SK-N-DZ (cell line): ENCODE measurements at regions not wholly inside any gene's neighbourhood (a gene's known extent, or its start where the extent isn't known, plus 50 kb on each side); places are given as distances from the start of the nearest gene placed in this dataset.
"Not testable (repeated sequence)": the region's sequence is repeated elsewhere in the genome, so short reads cannot be mapped to it uniquely, and the experiment has no call there.

Experiments
- DNase-seq: peaks from one replicate; pipeline ENCODE4 v3.0.0-alpha.2; 2015; ENCODE audit warnings: low spot score

DNA sequence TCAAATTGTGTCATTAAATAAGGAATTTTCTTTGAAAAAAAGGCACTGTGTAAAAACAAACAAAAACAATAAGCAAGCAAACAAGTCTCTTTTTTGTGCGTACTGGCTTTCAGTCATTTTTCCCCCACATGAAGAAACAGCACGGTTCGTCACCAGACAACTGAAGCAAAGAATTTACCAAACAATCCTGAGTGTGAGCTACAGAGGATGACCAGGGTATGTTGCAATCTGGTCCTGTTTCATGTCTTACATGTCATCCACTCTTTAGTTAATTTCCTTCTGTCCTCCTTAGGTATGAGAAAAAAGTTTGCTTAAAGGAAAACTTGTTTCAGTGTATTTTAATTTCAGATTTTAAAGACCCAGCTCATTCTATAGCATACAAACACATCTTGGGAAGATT is 1080.7 kb upstream of the NUDT12 start:
- peak; percentile 35 for DNase-seq

DNA sequence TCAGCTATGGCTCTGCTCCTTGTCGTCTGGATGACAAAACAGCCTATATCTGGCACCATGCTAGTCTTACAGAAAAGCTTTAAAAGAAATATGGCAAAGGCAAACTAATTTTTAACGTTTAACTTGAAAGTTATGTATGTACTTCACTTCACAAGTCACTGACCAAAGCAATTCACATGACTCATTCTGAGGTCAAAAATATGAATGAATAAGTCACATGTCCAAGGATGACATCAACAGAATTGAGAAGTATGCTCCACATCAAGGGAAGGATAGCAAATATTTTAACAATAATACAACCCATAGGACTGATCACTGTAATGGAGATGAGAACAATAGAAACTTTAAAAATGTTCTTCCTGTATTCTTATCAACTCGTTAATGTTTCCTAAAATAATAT is 1072.6 kb upstream of the NUDT12 start:
- DNase-seq, result no peak

DNA sequence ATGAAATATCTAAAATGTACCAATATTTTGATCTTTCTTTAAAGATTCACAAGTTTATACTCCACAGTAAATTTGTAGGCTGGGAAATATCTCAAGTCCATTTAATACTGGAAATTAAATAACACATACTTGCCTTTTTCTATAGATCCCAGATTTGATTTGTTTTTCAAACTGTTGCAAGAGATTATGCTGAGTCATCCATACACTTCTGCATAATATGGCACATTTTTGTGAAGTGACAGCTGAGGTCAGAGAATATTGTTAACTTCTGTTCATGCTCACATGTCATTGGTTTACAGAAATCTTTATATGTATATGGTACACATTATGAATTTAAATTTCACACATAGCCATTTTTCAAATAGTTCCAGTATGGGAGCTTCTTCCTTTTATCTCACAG is 1066.3 kb upstream of the NUDT12 start:
- no peak for DNase-seq

DNA sequence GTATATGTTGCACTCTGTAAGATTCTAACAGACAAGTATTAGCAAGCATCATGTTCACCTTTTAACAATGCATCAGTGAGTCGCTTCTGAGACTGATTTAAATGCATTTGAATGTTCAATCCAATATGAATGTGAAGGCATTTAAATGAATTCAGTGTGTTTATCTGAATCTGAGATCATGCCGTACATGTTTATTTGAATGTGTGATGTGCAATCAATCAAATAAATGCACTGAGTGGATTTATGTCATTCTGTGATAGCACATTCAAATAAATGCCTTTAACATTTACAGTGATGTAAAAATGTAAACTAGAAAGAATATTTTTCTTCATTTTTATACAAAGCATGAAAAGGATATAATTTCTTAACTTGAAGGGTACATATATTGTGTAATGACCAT is 1063.5 kb upstream of the NUDT12 start:
- DNase-seq, result no peak

DNA sequence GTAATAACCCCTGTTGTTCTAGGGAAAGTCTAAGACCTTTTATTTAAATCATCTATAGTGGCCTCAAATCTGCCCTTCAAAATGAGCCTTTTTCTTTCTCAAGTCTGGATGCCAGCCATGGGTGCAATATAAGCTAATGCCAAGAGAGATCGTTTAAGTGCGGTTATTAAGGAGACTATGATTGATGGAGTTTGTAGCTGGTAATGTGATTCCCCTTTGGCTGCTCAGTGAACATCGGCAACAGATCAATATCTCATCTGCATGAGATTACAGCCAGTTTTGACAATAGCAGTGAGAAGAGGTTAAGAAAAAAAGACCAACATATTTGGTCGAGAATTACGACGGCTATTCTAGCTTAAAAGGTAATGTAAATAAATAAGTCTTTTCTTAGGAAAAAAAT is 1049.4 kb upstream of the NUDT12 start:
- peak; percentile 46 for DNase-seq

DNA sequence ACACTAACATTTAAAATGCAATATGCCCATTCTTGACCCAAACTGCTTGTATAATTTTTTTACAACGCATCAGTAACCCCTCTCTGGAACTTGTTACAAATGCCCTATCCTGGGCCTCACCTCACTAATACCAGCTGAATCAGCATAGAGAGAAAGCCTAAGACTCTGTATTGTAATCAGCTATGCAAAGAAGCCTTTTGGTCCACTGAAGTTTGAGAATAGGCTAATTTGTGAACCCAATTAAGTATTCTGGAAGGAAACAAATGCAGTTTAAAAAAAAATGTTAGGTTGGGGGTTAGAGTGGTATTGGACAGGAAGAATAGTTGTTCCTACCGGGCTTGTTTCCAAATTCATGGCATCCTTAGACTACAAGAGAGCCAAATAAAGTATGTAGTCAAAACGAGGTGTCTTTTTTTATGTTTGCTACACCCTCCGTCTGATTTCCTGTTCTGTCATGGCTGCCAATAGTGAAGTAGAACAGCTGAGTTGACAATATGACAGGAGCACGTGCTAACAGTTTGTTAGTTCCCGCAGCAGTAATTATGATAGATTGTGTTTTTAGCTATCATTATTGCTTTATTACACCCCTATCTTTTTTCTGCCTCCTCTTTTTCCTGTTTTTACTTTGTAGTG is 1048.7 kb upstream of the NUDT12 start:
- no peak for DNase-seq

DNA sequence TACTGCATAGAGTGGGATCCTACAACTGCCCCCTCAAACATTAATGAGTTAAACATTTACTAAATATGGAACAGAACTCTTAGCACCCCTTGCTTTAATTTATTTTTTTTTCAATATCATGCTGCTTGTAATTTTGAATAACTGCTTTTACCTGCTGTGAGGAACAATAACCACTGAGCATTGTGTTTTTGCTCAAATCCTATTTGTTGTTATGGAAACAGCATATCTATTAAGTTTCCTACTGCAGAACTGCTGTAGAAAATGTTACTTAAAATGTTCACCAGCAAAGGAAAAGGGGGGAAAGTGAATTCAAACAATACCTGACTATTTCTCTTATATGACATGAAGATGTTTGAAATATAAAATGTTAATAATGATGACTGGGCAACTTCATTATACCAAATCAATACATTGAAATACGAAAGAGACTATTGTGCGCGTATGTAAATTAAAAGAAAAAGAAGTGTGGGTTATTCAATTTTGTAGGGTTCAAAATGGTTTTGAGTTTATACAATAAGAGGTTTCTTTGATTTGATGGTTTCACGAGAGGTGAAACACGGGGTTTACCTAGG is 1043.8 kb upstream of the NUDT12 start:
- no peak for DNase-seq

DNA sequence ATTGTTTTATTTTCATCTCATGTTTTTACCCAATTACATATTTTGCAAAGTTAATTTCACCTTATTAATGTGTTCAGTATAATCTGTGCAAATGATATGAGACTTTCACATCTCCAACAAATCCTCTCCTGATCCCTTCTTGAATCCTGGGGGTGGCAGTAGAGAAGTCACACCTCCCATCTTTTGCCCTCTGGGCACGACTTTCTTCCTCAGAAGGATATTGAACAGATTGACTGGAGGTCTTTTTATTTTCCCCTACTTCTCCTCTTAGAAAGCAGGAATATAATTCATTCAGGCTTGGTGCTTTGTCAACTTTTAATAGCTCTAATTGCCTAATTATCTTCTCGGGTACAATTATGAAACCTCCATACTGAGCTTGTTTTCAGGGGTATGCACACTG is 1037.1 kb upstream of the NUDT12 start:
- DNase-seq, result no peak

DNA sequence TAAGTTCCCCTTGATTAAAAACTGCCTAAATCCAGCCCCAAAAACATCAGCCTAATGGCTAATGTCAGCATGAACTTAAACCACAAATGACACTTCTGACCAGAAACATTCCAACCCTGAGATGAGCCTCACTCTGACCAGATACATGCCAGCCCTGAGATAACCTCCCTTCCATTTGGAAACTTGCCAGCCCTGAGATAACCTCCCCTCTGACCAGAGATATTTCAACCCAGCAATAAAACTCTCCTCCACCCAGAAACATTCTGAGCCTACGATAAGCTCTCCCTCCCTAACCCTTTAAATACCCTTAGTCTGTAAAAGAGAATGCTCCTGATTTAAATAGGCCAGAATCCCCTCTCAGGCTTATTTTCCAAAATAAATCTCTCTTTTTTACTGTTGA is 1035.7 kb upstream of the NUDT12 start:
- DNase-seq, result no peak

DNA sequence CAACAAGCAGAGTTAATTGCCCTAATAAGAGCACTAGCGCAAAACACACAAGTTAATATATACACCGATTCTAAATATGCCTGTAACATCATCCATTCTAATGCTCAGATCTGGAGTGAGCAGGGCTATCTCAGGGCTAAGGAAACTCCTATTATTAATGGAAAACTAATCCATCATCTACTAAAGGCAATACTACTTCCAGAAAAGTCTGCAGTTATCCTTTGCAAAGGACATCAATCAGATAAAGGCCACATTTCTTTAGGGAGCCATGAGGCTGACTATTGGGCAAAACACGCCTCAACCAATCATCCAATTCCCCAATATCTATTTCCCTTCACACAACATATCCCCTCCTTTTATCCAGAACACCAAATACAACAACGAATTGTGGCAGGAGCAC is 1032.3 kb upstream of the NUDT12 start:
- DNase-seq, result no peak

DNA sequence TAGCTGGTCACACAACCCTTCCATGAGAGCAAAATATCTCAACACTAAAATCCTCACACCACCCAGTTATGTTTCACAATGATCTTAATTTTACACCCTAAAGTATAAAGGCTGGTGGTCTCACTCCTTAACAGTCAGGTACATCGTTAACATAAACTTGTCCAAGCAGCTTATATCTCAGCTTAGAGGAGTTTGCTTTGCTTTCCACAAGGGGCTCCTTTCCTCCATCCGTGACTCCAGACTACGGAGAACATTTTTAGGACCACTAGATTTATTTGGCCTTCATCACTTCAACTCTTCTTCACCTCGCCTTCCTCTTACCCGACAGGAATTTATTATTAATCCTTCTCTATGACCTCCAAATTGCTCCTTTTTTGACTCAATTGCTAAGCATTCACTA is 1014.1 kb upstream of the NUDT12 start:
- DNase-seq, result no peak

DNA sequence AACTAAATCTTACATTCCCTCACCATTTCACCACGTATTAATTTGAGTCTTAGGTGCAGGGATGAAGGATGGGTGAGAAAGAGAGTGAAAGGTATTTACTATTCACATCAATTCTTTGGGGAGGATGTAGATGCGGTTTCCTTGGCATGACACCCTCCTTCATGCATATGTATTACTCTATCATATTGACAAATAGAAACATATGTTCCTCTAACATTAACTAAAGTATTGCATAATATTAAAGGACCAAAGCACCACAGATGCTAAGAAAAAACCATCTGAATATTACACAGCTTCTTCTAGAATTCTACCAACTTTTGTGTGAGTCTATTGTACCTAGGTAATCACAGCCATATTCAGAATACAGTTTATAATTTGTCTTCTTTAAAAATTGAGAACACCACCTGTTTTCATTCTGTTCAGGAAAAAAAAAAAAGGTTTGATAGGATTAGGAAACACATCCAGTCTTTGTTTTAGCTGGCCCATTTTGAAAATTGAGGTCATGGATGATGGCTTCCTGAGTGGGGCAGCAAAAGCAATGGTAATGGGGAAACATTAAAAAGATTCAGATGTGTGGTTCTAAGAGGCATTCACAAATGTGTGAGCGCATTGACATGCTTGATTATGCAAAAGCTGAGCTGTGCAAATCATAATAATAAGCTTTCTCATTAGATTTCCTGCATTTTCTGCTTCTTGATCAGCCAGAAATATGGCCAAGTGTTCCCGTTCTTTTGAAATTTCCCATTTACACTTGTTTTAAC is 1011.5 kb upstream of the NUDT12 start:
- no peak for DNase-seq

DNA sequence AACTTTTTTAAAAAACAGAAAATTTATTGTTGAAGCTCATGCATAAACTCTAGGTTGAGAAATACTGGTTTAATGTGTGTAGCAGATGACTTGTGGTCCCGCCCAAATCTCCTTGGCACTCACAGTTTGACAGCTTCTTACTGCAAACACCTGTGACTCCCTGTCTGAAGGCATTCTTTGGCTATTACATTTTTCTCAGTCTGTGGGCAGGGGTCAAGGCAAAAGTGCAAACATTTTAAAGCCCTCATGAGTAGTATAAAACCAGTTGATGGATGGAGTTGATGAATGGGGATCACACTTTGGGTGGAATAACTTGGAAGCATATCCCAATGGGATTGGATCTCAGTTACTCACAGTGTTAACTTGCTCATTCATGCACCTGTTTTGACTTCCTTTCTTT is 1007.0 kb upstream of the NUDT12 start:
- no peak for DNase-seq

DNA sequence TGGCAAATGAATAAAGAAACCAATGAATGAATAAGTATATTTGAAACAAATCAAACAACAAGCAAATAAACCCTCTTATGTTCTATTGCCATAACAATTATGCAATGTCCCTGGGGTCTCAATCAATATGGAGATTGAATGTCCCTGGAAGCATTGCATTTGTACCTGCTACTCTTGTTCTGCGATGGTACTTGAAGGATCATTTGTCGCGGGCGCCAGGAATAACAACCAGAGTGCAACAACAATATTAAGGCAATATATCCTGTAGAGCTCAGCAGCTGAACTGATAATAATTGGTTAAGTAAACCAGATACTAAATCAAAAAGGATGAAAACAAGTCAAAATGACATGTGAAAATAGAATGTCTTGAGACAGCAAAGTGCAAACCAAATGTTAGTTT is 1001.9 kb upstream of the NUDT12 start:
- DNase-seq, result no peak

DNA sequence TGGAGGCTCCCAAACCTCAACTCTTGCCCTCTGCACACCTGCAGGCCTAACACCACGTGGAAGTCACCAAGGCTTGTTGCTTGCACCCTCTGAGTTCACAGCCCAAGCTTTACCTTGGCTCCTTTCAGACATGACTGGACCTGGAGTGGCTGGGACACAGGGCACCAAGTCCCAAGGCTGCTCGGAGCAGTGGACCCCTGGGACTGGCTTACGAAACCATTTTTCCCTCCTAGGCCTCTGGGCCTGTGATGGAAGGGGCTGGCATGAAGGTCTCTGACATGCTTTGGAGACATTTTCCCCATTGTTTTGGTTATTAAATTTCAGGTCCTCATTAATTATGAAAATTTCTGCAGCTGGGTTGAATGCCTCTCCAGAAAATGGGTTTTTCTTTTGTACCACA is 994.4 kb upstream of the NUDT12 start:
- DNase-seq, result no peak

DNA sequence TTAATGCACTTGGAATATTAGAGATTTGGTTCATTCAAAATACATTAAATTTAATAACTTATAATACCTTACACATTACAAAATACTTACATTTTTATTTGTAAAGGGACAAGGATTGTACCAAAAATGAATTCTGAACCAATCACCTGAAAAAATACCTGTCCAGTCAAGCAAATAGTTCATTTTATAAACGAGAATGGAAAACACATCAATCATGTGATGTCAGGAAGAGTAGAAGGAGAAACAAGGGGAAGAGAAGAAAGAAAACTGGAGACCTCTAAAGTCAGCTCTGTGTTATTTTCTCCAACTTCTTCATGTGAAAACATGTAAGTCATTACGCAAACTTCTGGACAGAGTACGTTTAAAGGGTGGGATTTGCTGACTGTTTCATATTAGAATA is 989.0 kb upstream of the NUDT12 start:
- DNase-seq, result no peak

DNA sequence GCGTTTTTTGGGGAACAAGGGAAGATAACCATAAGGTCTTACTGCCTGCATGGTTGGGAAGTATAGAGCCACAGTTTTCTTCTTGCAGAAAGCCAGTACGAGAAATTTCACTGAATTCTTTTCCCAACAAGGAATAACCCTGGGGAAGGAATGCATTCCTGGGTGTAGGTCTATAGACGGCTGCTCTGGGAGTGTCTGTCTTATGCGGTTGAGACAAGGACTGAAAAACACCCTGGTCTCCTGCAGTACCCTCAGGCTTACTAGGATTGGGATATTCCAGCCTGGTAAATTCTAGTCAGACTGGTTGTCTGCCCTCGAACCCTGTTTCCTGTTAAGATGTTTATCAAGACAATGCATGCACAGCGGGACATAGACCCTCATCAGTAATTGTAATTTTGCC is 984.3 kb upstream of the NUDT12 start:
- not testable (repeated sequence) for DNase-seq

DNA sequence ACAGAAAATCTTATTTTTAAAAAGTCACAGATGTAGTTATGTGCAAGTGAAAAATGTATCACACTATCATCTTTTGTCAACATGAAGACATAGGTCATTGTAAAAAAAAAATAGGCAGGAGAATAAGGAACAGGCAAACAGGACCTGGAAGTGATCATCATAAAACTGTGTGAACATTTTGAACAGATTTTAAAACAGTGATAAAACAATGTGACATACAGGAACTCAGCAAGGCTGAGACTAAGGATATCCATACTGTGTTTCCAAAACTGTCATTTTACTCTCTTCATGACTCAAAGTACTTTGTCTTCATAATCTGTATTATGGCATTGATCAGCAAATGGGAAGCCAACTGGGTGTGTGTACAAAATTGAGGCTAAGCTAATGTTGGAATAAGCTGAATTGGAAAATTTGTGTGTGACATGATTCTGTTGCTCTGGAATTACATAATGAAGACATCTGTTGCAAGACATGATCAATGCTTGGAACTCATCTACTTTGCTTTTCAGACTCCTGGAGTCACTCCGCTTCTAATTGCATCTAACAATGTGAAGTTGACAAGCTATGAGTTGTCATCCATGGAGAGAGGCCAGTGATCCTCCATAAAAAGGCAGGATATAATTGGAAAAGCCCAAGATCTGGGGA is 978.7 kb upstream of the NUDT12 start:
- peak; percentile 82 for DNase-seq

DNA sequence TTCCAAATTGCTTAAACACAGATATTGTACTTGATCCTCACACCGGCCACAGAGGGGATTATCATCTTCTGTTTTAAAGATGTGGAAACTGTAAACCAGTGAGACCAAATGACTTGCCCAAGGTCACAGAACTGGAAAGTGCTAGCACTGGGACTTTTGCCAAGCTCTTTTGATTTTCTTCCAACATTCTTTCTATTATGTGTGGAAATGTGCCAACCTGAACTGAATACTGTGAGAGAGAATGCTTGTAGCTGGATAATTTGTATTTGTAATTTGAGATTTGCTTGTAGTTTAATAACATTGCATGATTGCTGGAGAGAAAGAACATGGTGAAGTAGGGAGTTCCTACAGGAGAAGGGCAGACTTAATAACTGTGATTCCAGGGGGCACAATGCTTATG is 977.9 kb upstream of the NUDT12 start:
- no peak for DNase-seq

DNA sequence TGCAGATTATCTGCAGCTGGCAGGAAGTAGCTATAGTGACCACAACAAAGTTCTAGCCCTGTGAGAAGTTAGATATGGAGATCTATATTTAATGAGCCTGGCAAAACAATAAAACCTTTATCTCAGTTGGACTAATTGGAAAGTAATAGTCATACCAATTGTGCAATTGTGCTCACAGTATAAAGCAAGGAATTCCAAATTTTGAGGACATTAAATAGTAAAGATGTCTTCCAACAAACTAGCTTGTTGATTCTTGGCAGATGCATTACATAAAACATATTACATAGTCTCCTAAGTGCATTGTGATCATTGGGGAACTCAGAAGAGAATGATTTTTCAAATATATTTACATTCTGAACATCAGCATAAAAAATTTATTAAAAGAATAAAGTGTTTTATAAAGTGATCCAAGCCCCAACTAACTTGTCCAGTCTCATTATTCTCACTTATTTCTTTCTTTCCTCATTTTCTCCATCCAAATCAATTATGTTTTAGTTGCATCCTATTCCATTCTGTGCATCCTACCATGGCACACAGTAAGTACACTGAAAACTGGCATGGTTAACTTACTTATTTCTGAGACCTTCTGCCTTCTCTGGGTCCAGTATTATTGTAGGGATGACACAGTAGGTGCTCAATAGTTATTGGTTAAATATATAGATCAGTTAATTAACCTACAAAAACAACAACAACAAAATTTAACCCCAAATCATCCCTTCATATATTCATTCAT is 977.2 kb upstream of the NUDT12 start:
- DNase-seq, result no peak

DNA sequence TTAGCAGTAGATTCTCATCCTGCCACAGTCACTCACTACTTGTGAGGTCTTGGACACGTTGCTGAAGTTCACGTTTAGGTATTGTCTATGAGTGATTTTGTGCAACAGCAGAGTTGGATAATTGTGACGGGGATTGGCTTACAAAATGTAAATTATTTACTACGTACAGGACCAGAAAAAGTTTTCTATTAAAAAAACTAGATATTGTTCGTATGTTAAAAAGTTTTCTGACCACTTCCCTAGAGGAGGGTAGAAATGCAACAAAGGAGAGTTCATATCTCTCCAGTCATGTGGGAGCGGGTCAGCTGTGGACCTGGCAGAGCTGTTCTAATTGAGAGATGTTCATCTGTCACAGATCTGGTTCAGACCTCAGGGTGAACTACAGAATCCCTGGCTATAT is 976.1 kb upstream of the NUDT12 start:
- DNase-seq, result no peak

DNA sequence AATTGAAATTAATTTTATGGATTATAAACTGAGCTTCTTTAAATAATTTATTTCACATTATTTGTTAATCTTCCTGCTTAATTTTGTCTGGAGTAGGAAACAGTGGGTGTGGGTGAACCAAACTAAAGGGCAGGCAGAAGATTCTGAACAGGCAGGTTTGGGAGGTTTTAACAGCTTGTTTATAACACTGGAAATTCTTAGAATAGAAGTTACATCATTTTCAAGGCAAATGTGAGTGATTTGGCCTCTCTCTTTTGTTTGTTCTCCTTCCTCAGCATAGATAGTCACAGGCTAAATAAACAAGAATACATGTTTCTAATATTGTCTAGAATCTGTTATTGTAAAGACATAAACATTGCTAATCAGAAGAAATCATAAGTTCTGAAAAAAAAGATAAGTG is 970.9 kb upstream of the NUDT12 start:
- DNase-seq, result no peak
